ENCODE measurements at regions not wholly inside any gene's neighbourhood (a gene's known extent, or its start where the extent isn't known, plus 50 kb on each side); places are given as distances from the start of the nearest gene placed in this dataset.
"Not testable (repeated sequence)": the region's sequence is repeated elsewhere in the genome, so short reads cannot be mapped to it uniquely, and the experiment has no call there.

- DNase-seq, result no peak
Measured at GRCh38 chr21:28150778-28151177, 841.9 kb downstream of the LTN1 start.

- DNase-seq, result no peak
Measured at GRCh38 chr21:28148400-28149064, 844.1 kb downstream of the LTN1 start.

GRCh38 chr21:28144653-28145052 is 848.0 kb downstream of the LTN1 start:
- no peak for DNase-seq

GRCh38 chr21:28144089-28144488 is 848.6 kb downstream of the LTN1 start:
- no peak for DNase-seq

- no peak for DNase-seq
Measured at GRCh38 chr21:28142697-28143096, 850.0 kb downstream of the LTN1 start.

GRCh38 chr21:28138272-28138671 is 854.4 kb downstream of the LTN1 start:
- DNase-seq, result no peak

- DNase-seq, result no peak
Measured at GRCh38 chr21:28136656-28137255, 855.9 kb downstream of the LTN1 start.

GRCh38 chr21:28135646-28136045 is 857.0 kb downstream of the LTN1 start:
- no peak for DNase-seq

GRCh38 chr21:28133116-28133515 is 859.6 kb downstream of the LTN1 start:
- DNase-seq, result no peak

GRCh38 chr21:28132713-28133112 is 860.0 kb downstream of the LTN1 start:
- DNase-seq, result no peak

- no peak for DNase-seq
Measured at GRCh38 chr21:28127175-28127785, 865.4 kb downstream of the LTN1 start.

GRCh38 chr21:28126521-28127174 is 866.0 kb downstream of the LTN1 start:
- no peak for DNase-seq

GRCh38 chr21:28124541-28124940 is 868.1 kb downstream of the LTN1 start:
- DNase-seq, result no peak

- DNase-seq, result no peak
Measured at GRCh38 chr21:28118570-28118969, 874.1 kb downstream of the LTN1 start.

GRCh38 chr21:28114986-28115385 is 877.7 kb downstream of the LTN1 start:
- DNase-seq, result not testable (repeated sequence)

GRCh38 chr21:28113718-28114117 is 879.0 kb downstream of the LTN1 start:
- no peak for DNase-seq

- no peak for DNase-seq
Measured at GRCh38 chr21:28112511-28112910, 880.2 kb downstream of the LTN1 start.

GRCh38 chr21:28111151-28111619 is 881.5 kb downstream of the LTN1 start:
- no peak for DNase-seq

- DNase-seq, result no peak
Measured at GRCh38 chr21:28110716-28111115, 882.0 kb downstream of the LTN1 start.

GRCh38 chr21:28110074-28110473 is 882.6 kb downstream of the LTN1 start:
- no peak for DNase-seq

GRCh38 chr21:28106370-28106890 is 886.2 kb downstream of the LTN1 start:
- no peak for DNase-seq

GRCh38 chr21:28104346-28104745 is 888.3 kb downstream of the LTN1 start:
- no peak for DNase-seq

- no peak for DNase-seq
Measured at GRCh38 chr21:28100366-28100765, 892.3 kb downstream of the LTN1 start.

All from NCI-H2107 (cell line).